ENCODE measurements at regions not wholly inside any gene's neighbourhood (a gene's known extent, or its start where the extent isn't known, plus 50 kb on each side); places are given as distances from the start of the nearest gene placed in this dataset.

DNA sequence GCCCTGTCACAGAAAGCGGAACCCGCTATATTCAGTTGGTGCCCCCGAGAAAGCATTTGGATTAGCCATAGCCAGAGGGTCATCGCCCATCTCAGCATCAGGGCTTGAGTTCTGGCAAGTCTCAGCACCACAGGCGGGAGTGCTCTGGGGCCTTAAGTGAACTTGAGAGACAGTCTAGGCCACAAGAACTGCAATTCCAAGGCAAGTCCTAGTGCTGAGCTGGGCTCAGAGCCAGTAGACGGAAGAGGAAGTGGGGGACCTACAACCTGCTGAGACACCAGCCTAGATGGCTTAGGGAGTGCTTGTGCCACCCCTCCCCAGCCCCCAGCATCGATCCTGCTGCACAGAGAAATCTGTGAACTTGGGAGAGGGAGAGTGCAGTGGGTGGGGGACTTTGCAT, 594.9 kb downstream of the CCDC171 start:
- Histone ChIP-seq H3K4me1 (ENCODE audit: insufficient read depth, low read length) (no peaks in the 10 kb centered on the region), H4K5ac (ENCODE audit: insufficient read length, low read depth, low read length) (no peak overlapping the region), H3K23ac (ENCODE audit: insufficient read length, low read depth, low read length) (no peak overlapping the region), H3K4ac (ENCODE audit: low read depth, low read length) (no peak overlapping the region), H2BK12ac (ENCODE audit: insufficient read length, low read depth, low read length) (no peak overlapping the region), H4K8ac (replicated peaks; ENCODE audit: insufficient read length, low read depth, low read length) (no peak overlapping the region), H2BK5ac (ENCODE audit: insufficient read length, low read length) (no peak overlapping the region), H3K27me3 (ENCODE audit: insufficient read depth, low read length) (no peaks in the 10 kb centered on the region), H4K91ac (ENCODE audit: insufficient read length, low read depth, low read length) (no peak overlapping the region), H3K56ac (ENCODE audit: insufficient read length, low read depth, low read length) (no peak overlapping the region), H3K27ac (ENCODE audit: insufficient read length, low read depth, low read length) (no peak overlapping the region), H2AK5ac (ENCODE audit: insufficient read length, low read length) (no peak overlapping the region), H3K4me2 (ENCODE audit: insufficient read depth, insufficient read length, low read length) (no peak overlapping the region), H3K18ac (ENCODE audit: insufficient read length, low read depth, low read length) (no peak overlapping the region), H2BK15ac (ENCODE audit: low read depth, low read length) (no peak overlapping the region), H2AFZ (ENCODE audit: low read length) (no peak overlapping the region), H2BK120ac (ENCODE audit: low read depth, low read length, poor library complexity, severe bottlenecking) (no peak overlapping the region), H4K20me1 (ENCODE audit: control insufficient read depth, insufficient read depth, insufficient read length) (no peaks in the 10 kb centered on the region), H3K9ac (ENCODE audit: extremely low read depth, insufficient read length, low read length) (no peak overlapping the region), H3K79me2 (ENCODE audit: insufficient read depth, low read length) (no peaks in the 10 kb centered on the region), H3K23me2 (ENCODE audit: insufficient read length, low read depth, low read length, poor library complexity, severe bottlenecking) (no peaks in the 10 kb centered on the region), H2BK20ac (ENCODE audit: low read depth, low read length, poor library complexity, severe bottlenecking) (no peak overlapping the region), H3K79me1 (ENCODE audit: insufficient read depth, low read depth, low read length, poor library complexity, severe bottlenecking) (no peaks in the 10 kb centered on the region), H3K9me3 (ENCODE audit: control insufficient read depth, low read depth, low read length) (no peaks in the 10 kb centered on the region), H3K14ac (ENCODE audit: insufficient read depth, low read length) (no peak overlapping the region; the same call in 1 of the 2 replicates), H3T11ph (ENCODE audit: low read length) (no peak overlapping the region)
- no CpG with 5 or more reads among the region's 7 CpGs for WGBS (ENCODE audit: extremely low coverage, insufficient read length, low lambda C conversion rate)
- DNase-seq: no peak
- H3K4me1 Mint-ChIP-seq: peaks cover 9 to 12% of the 10 kb centered on the region in 2 experiments
- TF ChIP-seq, protein P1, sequence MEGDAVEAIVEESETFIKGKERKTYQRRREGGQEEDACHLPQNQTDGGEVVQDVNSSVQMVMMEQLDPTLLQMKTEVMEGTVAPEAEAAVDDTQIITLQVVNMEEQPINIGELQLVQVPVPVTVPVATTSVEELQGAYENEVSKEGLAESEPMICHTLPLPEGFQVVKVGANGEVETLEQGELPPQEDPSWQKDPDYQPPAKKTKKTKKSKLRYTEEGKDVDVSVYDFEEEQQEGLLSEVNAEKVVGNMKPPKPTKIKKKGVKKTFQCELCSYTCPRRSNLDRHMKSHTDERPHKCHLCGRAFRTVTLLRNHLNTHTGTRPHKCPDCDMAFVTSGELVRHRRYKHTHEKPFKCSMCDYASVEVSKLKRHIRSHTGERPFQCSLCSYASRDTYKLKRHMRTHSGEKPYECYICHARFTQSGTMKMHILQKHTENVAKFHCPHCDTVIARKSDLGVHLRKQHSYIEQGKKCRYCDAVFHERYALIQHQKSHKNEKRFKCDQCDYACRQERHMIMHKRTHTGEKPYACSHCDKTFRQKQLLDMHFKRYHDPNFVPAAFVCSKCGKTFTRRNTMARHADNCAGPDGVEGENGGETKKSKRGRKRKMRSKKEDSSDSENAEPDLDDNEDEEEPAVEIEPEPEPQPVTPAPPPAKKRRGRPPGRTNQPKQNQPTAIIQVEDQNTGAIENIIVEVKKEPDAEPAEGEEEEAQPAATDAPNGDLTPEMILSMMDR (conservative IDR thresholded peaks at IDR 0.05): no peak
- H3K4me3 Mint-ChIP-seq: no peak overlapping the region
- peaks cover 10% of the 10 kb centered on the region for H3K27me3 Mint-ChIP-seq (ENCODE audit: low read depth)
- no peaks in the 10 kb centered on the region; a peak in 1 of 5 replicates for H3K9me3 Mint-ChIP-seq
- no peaks in the 10 kb centered on the region for H3K36me3 Mint-ChIP-seq (ENCODE audit: insufficient read depth in 1 of 3, low read depth in 3 of 3)
- H3K27ac Mint-ChIP-seq: no peak overlapping the region; a peak in 1 of 7 replicates
